HG03342 (cell line): ENCODE measurements at regions not wholly inside any gene's neighbourhood (a gene's known extent, or its start where the extent isn't known, plus 50 kb on each side); places are given as distances from the start of the nearest gene placed in this dataset.

Experiments
- ATAC-seq: cut with Tn5 transposase; IDR thresholded peaks from one replicate; pipeline ENCODE4 v1.9.1; 2021; ENCODE audit warnings: mild to moderate bottlenecking, moderate library complexity; ENCODE audit not compliant: unreplicated experiment

DNA sequence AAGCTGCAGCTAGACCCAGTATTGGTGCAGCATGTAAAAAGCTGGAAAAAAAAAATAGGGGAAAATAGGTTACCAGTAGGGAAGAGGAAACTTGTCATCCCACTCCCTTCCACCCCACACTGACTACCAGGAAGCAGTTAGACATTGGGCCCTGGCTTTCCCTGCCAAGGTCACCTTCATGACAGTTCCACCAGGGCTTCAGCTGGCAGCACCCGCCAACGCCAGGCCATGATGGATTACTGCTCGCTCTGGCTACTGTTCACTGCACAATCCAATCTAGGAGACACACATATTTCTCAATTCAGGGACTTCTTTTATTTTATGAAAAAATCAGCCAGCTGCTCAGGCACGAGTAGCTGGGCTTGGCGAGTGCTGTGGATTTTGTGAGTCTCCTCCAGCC lies 127.7 kb downstream of the DMRTA2 start:
- no peak for ATAC-seq

DNA sequence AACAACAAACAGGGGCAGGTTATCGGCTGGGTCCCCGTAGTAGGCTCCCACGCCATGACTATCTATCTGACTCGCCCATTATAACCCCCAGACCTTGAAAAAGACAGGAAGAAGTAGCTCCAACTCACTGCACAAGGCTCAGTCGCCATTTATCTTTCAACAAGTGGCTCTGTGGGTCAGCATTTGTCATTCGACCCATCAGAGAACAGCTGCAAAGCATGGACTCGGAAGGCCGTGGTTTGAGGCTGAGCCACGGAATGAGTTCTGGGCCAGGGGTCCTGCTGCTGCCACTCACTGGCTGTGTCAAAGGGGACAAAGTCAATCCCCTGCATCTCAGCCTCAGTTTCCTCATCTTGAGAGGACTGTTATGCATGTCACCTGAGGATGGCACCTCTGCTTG lies 131.0 kb downstream of the DMRTA2 start:
- ATAC-seq, result no peak

DNA sequence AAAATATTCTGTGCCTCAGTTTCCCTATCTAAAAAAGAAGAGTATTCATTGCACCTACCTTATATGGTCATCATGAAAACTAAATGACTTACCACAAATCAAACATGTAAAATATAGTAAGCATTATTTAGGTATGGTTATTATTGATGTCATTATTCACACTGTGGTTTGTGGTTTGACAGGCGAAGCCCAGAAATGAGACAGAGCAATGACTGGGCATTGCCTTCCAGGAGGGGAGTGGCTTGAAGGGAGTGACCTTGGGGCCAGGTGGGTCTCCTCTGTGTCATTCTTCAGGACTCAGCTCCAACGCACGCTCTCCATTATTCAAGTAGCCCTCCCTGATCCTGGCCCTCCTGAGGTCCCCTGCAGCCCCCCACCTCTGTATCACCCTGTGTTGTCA lies 133.7 kb downstream of the DMRTA2 start:
- ATAC-seq, result peak; percentile 65

DNA sequence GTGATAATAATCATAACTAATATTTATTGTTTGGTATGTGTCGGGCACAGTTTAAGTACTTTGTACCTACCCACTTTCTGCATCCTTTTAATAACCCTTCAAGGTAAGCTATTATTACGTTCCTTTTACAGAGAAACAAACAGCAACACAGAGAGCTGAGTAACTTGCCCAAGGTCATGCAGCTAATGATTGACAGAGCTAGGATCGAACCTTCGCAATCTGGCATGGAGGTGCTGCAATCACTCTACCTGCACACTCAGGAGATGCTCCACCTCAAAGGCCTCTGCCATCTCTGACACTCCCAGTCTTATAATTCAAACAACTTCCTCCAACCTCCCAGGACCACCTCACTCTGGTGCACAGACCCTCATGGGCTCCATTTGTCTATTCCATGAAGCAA lies 137.2 kb downstream of the DMRTA2 start:
- no peak for ATAC-seq

DNA sequence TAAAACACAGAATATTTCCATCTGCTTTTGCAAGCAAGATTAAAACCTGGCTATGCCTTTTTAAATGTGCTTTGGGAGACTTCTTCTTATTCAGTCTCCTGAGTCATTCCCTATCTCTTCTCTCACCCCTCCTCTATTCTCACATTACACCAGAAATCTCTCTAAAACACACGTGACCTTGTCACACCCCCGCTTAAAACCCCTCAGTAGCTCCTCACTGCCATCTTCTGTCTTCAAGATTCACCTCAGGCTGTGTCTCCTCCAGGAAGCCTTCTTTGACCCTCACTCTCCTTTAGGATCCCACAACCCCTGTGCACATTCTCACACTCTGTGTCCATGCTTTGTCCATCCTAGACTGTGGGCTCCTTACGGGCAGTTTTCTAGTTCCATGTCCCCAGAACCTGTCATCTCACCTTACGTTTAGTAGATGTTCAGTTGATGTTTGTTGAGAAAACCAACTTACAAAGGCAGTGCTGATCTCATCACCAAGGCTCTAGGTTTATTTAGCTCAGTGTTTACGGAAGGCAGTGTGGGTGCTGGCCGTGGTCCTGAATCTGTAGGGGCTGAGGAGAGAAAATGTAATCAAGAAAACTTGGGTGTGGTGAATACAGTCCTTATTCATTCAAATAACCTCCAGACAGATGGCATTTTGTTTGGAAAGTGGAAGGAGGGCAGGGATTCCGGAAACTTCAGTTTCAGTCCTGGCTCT lies 143.5 kb downstream of the DMRTA2 start:
- no peak for ATAC-seq

DNA sequence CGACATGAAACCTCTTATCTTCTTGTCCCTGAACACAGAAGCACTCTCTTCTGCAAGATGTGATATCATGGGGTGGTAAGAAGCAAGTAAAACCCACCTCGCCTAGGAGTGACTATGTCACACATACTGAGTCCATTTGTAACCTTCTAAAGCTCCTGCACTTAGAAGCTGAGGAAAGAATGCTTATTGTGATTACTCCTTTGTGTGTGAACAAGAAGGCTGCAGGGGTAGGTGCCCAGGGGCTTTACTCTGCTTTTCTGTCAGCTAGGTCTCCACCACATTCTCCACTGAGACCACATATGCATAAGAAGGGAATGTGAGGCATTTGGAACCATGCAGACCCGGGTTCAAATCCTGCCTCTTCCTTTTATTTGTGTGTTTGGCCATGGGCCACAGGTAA lies 144.3 kb downstream of the DMRTA2 start:
- no peak for ATAC-seq

DNA sequence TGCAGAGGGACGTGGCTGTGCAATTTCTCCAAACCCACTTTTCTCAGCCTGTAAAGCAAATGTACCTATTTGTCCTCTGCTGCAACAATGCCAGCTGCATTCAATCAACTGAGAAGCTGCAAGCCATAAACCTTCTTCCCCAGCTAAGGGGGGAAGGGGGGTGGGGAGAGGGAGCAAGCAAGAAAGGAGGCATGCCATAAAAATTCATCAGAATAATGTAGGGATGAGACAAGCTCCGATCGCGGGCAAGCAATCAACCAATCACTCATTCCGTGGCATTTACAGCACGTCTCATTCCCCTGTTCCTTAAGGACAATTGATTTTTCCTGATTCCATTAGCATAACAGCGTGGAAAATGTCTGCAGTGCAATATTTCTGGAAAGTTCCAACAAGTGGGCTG lies 144.8 kb downstream of the DMRTA2 start:
- ATAC-seq, result no peak

DNA sequence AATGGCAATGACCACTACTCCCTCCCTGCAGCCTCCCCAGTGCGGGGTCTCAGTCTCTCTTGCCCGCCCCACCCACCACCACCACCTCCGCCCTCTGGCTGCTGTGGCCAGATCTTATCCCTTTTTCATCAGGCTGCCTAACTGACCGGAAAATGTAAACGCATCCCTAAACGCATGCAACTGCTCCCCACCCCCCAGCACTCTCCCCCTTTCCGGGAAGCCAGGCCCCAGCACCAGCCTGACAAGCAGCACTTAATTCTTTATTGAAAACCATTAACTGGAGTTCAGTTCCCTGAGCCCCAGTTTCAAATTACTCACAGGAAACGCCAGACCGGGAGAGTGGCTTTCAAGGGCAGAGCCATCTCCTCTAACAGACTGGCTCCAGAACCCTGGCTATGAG lies 147.7 kb downstream of the DMRTA2 start:
- ATAC-seq, result no peak

DNA sequence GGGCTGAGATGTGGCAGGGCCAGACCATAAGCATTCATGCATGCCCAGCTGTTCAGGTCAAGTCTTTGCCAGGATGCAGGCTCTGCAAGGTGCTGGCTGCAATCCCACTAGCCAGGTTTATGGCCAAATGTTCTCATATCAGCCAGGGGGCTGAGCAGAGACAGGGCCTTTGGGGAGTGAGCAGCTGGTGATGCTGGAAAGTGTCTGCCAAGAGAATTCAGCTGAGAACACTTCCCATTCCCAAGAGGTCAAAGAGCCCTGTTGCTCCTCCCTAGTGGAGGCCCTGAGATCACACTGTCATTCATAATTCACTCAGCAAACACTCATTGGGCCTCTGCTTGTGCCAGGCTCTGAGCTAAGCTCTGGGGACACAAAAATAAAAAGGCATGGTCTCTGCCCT lies 150.3 kb downstream of the DMRTA2 start:
- ATAC-seq, result no peak

DNA sequence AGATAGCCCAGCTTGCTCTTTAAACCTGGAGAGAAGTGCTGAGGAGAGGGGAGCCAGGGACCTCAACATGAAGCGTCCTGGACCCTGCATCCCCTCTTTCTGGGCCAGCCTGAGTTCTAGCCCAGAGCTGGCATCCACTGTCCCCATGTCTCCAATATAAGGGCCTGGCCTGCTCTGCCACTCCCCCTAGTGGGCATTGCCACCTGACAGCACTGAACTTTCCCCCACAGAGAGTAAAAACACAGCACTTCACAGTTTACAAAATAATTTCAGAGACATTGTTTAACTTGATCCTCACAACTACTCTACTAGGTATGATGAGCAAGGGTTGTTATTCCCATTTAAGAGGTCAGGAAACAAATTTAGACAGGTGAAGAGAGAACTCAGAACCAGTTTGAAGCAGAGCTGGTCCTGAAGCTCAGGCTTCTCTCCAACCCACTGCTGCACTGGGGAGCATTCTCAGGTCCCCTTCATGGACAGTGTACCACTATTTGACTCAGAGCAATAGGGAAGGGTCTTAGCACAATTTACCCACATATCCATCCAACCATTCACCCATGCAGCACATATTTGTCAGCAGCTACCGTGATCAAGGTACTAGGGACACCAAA lies 151.2 kb downstream of the DMRTA2 start:
- peak; percentile 78 for ATAC-seq

DNA sequence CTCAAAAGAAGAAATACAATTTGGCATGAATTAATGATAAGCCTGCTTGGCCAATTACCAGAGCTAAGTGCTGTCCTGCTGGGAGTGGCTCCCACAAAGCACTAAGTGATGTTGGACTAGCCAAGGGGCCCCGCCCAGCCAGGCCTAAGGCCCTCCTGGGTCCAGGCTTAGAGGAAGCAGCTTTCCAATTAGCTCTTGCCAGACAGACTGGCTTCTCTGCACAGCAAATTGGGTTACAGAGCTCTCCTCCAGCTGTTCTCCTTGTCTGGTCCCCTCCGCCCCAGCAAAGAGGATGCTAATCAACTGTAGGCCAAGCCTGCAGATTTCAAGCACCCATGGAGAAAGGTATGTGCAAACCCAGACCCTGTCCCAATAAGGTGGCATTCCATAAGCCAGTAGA lies 151.9 kb downstream of the DMRTA2 start:
- ATAC-seq, result no peak

DNA sequence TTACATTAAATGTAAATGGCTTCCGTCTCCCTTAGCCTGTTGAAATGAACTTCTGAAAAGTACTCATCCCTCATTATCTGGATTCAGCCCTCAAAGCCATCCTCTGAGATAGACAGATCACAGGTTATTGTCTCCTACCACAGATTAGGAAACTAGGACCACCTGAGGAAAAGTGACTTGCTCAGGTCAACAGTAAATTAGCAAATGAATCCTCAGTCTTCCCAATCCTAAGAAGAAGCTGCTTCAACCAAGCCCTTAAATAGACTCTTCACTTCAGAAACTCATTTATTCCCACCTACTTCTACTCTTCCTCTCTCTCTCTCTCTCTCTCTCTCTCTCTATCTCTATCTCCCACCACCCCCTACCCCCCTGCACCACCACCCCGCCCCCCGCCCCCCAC lies 152.3 kb downstream of the DMRTA2 start:
- no peak for ATAC-seq

DNA sequence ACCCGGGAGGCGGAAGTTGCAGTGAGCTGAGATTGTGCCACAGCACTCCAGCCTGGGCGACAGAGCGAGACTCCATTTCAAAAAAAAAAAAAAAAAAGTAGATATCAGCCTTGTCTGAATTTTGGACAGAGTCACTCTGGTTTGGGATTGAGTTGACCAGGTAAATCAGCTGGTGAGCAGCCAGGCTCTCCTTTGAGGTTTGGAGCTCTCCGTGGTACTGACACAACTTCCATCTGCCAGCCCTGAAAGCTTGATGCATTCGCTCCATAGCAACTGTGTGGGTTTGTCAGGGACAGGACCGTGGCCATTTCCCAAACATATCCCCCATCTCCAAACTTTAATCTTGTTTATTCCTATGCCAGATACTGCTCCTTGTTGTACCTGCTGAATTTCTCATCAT lies 155.2 kb downstream of the DMRTA2 start:
- ATAC-seq, result no peak

DNA sequence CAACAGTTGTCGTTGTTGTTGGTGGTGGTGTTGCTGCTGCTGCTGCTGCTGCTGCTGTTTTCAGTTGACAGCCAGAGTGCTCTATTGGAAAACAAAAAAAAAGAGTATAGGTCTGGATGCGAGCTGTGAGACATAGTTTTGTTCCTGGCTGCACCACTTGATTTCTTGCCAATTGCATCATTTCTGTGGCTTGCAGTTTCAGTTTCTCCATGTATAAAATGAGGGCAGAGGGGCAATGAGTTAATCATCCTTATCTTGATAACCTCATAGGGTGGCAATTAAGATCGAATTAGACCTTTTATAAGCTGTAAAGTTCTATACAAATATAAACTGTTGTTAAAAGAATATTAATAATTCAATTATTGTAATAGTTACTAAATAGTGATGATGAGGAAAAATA lies 156.7 kb downstream of the DMRTA2 start:
- ATAC-seq, result no peak

DNA sequence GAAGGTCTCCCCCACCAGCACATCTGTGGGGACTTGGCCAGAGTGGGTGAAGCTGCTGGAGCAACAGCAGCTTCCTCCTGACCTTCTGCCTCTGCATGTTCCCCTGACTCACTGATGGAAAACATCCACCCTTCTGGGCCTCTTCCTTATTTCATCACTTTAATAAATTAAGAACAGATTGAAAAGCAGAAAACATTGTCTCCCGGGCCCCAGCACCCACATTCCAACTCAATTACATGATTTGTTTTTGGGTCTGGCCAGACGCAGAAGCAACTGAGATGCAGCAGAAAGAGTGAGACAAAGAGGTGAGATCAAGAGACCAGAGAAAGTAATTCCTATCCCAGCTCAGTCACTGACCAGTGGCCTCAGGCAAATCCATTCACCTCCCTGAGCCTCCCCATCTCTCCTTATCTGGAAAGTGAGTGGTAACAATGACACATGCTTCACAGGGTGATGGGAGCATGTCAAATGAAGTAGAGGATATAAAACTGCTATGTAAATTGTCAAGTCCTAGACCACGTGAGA lies 157.1 kb downstream of the ELAVL4 start:
- no peak for ATAC-seq

DNA sequence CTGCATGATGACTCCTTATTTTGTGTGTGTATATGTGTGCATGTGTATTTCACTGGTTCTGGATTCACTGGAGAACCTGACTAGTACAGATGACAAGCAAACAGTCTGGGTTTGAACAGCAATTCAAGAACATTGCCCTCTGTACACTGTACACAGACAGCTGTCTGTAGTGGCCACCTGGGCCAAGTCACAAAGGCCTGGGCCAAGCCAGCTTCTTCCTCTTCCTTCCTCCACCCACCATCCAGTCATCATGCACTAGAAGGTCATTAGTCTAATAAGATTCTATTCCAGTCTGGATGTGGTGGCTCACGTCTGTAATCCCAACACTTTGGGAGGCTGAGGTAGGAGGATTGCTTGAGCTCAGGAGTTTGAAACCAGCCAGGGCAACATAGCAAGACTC lies 155.9 kb downstream of the ELAVL4 start:
- ATAC-seq, result no peak

DNA sequence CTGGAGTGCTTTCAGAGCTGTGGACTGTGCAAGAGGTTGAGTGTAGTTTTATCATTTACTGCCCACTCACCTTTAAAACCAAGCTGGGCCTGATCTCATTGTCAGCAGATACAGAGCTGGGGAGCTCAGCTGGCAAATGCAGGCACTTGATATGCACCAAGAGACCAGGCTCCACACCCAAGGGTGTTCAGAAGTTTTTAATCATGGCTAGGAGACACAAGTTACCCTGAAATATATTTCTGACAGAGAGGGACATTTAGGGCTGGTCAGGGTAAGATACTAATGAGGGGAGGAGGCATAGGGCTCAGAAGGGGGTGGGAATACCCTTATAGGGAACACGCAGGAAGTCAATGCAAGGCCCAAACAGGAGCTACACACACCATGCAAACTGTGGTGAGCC lies 153.7 kb downstream of the ELAVL4 start:
- ATAC-seq, result no peak

DNA sequence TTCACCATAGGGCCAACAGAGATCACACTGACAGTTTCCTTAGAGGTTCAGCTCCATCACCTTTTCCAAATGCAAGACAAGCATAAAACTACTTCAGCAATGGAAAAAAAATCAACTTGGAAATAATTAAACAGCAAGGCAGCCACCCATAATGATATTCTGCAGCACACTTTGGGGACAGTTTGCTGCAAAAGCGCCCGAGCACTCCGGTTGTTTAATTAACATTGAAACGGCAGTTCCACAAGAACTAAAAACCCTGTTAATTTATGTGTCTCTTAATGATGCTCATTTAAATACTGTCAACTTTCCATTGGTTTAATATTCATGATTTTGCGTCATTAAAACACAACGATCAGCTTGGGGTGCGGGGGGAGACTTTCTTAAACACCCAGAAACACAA lies 153.2 kb downstream of the ELAVL4 start:
- ATAC-seq, result no peak

DNA sequence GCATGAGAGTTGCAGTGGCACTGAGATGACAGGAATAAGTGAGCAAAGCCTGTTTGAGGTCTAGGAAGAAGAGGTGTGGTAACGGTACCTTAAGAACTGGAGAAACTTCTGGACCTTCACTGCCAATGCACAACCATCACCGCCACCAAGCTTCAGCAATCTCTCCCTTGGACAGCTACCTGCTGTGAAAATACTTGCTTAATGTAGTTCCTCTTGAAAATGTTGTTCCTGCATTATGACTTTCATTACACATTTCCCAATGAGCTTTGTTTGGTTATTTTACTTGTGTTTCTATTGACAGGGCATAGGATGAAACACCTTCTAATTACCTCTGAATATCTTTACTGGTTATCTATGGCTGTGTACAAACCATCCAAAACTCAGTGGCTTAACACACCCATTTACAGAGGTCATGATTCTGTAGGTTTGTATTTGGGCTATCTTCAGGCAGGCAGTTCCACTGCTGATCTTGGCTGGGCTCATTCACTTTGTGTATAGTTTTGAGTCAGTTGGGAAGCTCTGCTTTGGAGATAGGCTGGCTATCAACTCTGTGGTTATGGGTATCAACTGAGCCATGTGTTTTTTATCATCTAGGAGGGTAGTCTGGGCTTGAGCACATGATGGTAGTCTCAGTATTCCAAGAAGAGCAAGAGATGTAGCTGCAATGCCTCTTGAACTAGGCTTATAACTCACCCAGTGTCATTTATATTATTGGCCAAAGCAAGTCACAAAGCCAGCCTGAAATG lies 149.4 kb downstream of the ELAVL4 start:
- no peak for ATAC-seq

DNA sequence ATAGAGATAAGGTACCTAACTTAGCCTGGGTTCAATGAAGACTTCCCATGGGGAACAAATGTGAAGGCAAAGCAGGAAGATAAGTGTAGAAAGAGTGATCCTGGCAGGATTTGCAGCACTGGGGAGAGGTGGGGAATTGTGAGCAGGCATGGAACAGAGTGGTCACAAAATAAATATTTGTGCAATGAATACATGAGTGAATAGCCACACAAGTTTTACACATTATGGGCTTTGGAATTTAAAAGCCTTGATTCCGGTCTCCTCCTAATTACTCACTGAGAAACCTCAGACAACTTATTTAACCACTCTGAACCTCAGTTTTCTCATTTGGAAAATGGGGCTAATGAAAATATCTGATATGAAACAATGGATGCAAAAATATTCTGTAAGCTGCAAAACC lies 148.3 kb downstream of the ELAVL4 start:
- ATAC-seq, result no peak
